ENCODE measurements at regions not wholly inside any gene's neighbourhood (a gene's known extent, or its start where the extent isn't known, plus 50 kb on each side); places are given as distances from the start of the nearest gene placed in this dataset.

GRCh38 chr11:30758946-30759504 is 172.9 kb upstream of the MPPED2 start:
- Histone ChIP-seq H3K27me3 (ENCODE audit: control insufficient read depth, insufficient read depth, low read length) (no peaks in the 10 kb centered on the region), H3K36me3 (ENCODE audit: control insufficient read depth, insufficient read depth, low read length) (no peaks in the 10 kb centered on the region), H3K4me3 (ENCODE audit: low read depth, low read length) (no peak overlapping the region)
- TF ChIP-seq CTCF (IDR thresholded peaks at IDR 0.05; ENCODE audit: insufficient read depth, low read depth, low read length): no peak
- CTCF ChIA-PET: no interaction called here
- POLR2A ChIA-PET: no interaction called here
- DNase-seq (ENCODE audit: low read depth): no peak

GRCh38 chr11:30758518-30758917 is 172.4 kb upstream of the MPPED2 start:
- Histone ChIP-seq H3K27me3 (ENCODE audit: control insufficient read depth, insufficient read depth, low read length) (no peaks in the 10 kb centered on the region), H3K36me3 (ENCODE audit: control insufficient read depth, insufficient read depth, low read length) (no peaks in the 10 kb centered on the region), H3K4me3 (ENCODE audit: low read depth, low read length) (no peak overlapping the region)
- no peak for TF ChIP-seq CTCF (IDR thresholded peaks at IDR 0.05; ENCODE audit: insufficient read depth, low read depth, low read length)
- no peak for DNase-seq (ENCODE audit: low read depth)
- CTCF ChIA-PET: no interaction called here
- POLR2A ChIA-PET: no interaction called here

- CTCF ChIA-PET: interaction anchor here (1.0 kb wide), 1 partner anchor 14 kb away, joined by 3 read pairs; no protein-coding TSS in a partner anchor
- no peaks in the 10 kb centered on the region for H3K36me3 ChIP-seq (ENCODE audit: control insufficient read depth, insufficient read depth, low read length)
- no peak for TF ChIP-seq CTCF (IDR thresholded peaks at IDR 0.05; ENCODE audit: insufficient read depth, low read depth, low read length)
- H3K4me3 ChIP-seq (ENCODE audit: low read depth, low read length): no peak overlapping the region
- POLR2A ChIA-PET: no interaction called here
- no peaks in the 10 kb centered on the region for H3K27me3 ChIP-seq (ENCODE audit: control insufficient read depth, insufficient read depth, low read length)
- DNase-seq (ENCODE audit: low read depth): no peak
Observed at GRCh38 chr11:30758012-30758411, 171.9 kb upstream of the MPPED2 start.

GRCh38 chr11:30753994-30754393 is 167.8 kb upstream of the MPPED2 start:
- H3K27me3 ChIP-seq (ENCODE audit: control insufficient read depth, insufficient read depth, low read length): no peaks in the 10 kb centered on the region
- TF ChIP-seq CTCF (IDR thresholded peaks at IDR 0.05; ENCODE audit: insufficient read depth, low read depth, low read length): no peak
- CTCF ChIA-PET: no interaction called here

GRCh38 chr11:30753504-30753903 is 167.4 kb upstream of the MPPED2 start:
- CTCF ChIA-PET: no interaction called here
- no peak for TF ChIP-seq CTCF (IDR thresholded peaks at IDR 0.05; ENCODE audit: insufficient read depth, low read depth, low read length)
- H3K27me3 ChIP-seq (ENCODE audit: control insufficient read depth, insufficient read depth, low read length): no peaks in the 10 kb centered on the region
- H3K4me3 ChIP-seq (ENCODE audit: low read depth, low read length): no peak overlapping the region
- POLR2A ChIA-PET: no interaction called here
- DNase-seq (ENCODE audit: low read depth): no peak
- no peaks in the 10 kb centered on the region for H3K36me3 ChIP-seq (ENCODE audit: control insufficient read depth, insufficient read depth, low read length)

More at GRCh38 chr11:30753994-30754393, 167.8 kb upstream of the MPPED2 start:
- no peaks in the 10 kb centered on the region for H3K36me3 ChIP-seq (ENCODE audit: control insufficient read depth, insufficient read depth, low read length)
- POLR2A ChIA-PET: no interaction called here
- DNase-seq (ENCODE audit: low read depth): no peak
- no peak overlapping the region for H3K4me3 ChIP-seq (ENCODE audit: low read depth, low read length)
